HG03095 (cell line): ENCODE measurements at regions not wholly inside any gene's neighbourhood (a gene's known extent, or its start where the extent isn't known, plus 50 kb on each side); places are given as distances from the start of the nearest gene placed in this dataset.

Experiments used
- ATAC-seq: cut with Tn5 transposase; IDR thresholded peaks from one replicate; pipeline ENCODE4 v1.9.1; 2021; ENCODE audit warnings: moderate library complexity; ENCODE audit not compliant: unreplicated experiment

DNA sequence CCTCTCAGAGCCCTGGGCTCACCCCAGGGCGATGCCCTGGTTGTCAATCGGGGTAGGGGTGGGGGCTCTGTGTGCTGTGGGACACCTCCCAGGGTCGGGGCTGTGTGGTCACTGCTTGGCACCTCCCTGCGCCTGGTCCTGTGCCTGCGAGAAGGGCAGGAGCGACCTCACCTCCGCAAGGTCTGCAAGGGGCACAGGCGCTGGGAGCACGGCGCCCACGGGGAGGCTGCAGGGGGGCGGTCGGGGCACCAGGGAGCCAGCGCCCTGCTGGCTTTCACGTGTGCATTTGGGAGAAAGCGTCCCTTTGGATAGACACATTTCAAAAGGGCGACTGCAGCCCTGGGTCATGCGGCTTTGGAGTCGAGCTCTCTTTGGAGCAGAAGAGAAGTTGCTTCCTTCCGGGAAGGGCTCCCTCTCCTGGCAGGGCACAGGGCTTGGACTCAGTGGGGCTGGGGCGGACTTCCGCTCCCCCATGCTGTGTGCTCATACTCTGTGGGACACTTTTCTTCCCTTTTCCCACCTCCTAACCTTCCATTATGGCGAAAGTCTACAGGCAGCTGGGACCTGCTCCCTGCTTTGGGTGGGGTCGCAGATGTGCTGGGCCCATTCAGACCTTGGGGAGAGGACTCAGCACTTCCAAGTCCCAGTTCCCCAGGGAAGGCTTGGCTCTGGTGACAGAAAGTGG lies 52.9 kb upstream of the SLC28A3 start:
- ATAC-seq, result no peak

- ATAC-seq, result no peak
These were observed 53.5 kb upstream of the SLC28A3 start for GRCh38 chr9:84394036-84394435.

- no peak for ATAC-seq
These were observed 56.7 kb upstream of the SLC28A3 start for GRCh38 chr9:84397151-84397728.

DNA sequence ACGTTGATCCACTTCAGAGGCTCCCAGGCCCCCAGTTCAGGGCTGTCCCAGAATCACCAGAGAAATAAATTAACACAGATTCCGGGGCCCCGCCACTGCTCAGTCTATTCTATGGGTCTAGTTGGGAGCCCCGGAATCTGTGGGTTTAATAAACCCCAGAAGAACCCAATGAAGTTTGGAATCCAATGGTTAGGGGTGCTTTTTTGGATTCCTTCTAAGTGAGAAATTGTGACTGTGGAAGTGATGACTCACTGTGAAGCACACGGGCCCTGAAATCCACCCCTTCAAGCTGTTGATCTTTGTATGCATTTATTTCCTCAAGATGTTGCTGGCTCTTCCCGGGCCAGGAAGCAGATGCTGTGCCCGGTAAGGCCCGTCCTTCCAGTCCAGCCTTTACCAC lies 57.3 kb upstream of the SLC28A3 start:
- no peak for ATAC-seq

GRCh38 chr9:84402517-84402916 lies 62.0 kb upstream of the SLC28A3 start:
- no peak for ATAC-seq

- no peak for ATAC-seq
These were observed 62.7 kb upstream of the SLC28A3 start for GRCh38 chr9:84403288-84403687.

GRCh38 chr9:84404095-84404686 lies 63.6 kb upstream of the SLC28A3 start:
- ATAC-seq, result no peak

- no peak for ATAC-seq
These were observed 65.1 kb upstream of the SLC28A3 start for GRCh38 chr9:84405667-84406066.

DNA sequence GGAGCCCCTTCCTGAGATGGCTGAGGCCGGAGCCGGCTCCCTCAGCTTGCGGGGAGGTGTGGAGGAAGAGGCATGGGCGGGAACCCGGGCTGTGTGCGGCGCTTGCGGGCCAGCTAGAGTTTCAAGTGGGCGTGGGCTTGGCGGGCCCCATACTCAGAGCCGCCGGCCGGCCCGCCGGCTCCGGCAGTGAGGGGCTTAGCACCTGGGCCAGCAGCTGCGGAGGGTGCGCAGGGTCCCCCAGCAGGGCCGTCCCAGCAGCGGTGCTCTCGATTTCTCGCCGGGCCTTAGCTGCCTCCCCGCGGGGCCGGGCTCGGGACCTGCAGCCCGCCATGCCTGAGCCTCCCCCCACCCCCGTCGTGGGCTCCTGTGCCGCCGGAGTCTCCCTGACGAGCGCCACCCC lies 67.9 kb upstream of the SLC28A3 start:
- ATAC-seq, result no peak

GRCh38 chr9:84411683-84412267 lies 71.2 kb upstream of the SLC28A3 start:
- no peak for ATAC-seq

DNA sequence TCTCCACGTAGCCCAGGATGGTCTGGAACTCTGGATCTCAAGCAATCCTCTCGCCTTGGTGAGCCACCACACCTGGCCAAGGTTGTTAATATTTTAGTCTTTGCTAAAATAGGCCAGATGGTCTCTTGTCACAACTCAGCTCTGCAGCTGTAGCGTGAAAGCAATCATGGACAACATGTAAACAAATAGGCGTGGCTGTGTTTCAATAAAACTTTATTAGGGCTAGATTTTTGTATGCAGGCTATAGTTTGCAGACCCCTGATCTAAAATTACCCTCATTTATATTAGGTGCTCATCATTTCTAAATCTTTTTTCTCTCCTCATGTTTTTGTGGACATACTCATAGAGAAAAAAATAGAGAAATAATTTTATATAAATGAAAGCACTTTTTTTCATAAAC lies 72.1 kb upstream of the SLC28A3 start:
- ATAC-seq, result no peak

GRCh38 chr9:84413301-84413700 lies 72.7 kb upstream of the SLC28A3 start:
- no peak for ATAC-seq

DNA sequence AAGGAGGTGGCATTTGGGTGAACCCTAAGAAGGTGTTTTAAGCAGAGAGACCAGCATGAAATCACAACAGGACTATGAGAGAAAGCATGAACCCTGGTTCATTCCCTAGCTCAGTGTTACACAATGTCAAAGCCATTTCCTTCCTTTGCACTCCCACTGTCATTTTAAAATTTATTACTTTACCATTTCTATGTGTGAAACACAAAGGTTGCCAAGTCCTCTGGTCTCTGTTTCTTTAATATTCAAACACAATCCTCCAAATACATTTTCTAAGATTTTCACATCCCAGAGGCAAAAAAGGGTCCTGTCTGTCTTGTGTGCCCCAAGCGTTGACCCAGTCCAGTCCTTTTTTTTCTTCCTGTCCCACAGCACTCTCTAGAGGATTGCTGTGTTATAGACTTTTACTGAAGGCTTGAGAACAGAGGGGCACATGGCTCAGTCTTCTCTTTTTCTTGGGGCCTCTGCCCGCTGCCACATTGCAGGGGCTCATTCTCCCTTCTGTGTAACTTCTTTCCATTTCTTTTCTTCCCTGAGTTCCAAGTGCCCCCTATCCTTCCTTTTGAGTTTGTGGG lies 78.6 kb upstream of the SLC28A3 start:
- ATAC-seq, result no peak

GRCh38 chr9:84424931-84425330 lies 84.4 kb upstream of the SLC28A3 start:
- ATAC-seq, result no peak

- no peak for ATAC-seq
These were observed 92.2 kb upstream of the SLC28A3 start for GRCh38 chr9:84432746-84433145.

DNA sequence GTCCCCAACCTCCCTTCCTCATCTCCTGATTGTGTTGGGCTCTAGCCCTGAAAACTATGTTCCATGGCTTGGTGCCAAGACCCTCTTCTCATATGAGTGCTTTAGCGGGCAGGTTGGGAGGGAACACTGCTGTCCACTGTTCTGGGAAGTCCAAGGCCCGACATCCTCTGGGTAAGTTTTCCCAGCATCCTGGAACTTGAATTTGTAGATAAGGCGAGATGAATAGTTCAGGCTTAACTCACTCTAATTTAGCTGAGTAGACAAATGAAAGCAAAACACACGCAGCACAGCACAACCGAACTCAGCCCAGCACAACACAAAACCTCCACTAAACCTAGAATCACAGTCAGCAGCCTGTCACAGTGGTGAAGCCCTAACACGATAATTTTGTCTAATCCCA lies 95.3 kb upstream of the SLC28A3 start:
- no peak for ATAC-seq

GRCh38 chr9:84436386-84437109 lies 96.0 kb upstream of the SLC28A3 start:
- ATAC-seq, result no peak

- ATAC-seq, result no peak
These were observed 97.8 kb upstream of the SLC28A3 start for GRCh38 chr9:84438391-84438790.

GRCh38 chr9:84439250-84439649 lies 98.7 kb upstream of the SLC28A3 start:
- no peak for ATAC-seq

DNA sequence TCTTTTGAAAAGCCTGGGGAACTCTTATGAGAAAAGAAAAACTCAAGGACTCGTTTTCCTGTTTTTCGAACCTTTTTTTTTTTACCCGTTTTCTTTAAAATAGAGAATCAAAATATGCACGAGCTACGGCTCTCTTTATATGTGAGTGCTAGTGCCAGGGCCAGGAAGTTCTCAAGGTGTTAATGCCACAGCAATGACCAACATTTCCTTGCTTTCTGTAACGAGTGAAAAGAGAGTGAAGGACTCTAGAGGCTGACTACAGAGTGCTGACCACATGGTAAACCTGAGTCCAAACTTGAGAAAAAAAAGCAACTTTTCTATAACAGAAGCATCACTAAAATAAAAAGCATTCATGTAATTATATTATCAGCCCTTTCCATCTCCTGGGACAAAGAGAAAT lies 102.2 kb upstream of the SLC28A3 start:
- ATAC-seq, result no peak

GRCh38 chr9:84445737-84446136 lies 105.2 kb upstream of the SLC28A3 start:
- ATAC-seq, result no peak
